CD4-positive, alpha-beta T cell treated with Interleukin-15 for 4 hours (primary cell): ENCODE measurements at regions not wholly inside any gene's neighbourhood (a gene's known extent, or its start where the extent isn't known, plus 50 kb on each side); places are given as distances from the start of the nearest gene placed in this dataset.

Experiments
- DNase-seq: peaks from one replicate; pipeline ENCODE4 v3.0.0-alpha.2; 2020; ENCODE audit warnings: low spot score

DNA sequence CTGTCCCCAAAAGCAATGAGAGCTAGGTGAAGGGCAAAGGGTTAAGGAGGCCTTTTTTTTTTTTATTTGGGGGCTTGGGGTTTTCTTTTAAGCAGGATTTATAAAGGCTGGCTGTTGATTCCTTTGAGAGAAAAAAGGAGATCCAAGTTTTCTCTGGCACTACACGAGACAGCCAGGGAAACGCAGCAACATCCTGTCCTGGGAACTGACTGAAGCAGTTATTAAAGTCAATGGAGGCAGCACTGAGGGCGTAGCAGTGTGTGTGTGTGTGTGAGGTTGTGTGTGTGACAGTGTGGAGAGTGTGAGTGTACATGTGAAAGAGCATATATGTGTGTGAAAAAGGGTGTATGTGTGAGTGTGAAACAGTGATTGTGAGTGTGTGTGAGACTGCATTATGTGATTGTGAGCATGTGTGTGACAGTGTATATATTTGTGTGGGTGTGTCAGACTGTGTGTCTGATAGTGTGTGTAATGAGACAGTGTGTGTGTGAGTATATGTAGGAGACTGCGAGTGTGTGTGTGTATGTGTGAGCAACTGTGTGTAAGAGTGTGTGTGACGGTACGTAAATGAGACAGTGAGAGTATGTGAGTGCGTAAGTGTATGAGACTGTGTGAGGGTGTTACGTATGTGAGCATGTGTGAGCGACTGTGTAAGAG lies 65.9 kb upstream of the TIAM1 start:
- no peak for DNase-seq

DNA sequence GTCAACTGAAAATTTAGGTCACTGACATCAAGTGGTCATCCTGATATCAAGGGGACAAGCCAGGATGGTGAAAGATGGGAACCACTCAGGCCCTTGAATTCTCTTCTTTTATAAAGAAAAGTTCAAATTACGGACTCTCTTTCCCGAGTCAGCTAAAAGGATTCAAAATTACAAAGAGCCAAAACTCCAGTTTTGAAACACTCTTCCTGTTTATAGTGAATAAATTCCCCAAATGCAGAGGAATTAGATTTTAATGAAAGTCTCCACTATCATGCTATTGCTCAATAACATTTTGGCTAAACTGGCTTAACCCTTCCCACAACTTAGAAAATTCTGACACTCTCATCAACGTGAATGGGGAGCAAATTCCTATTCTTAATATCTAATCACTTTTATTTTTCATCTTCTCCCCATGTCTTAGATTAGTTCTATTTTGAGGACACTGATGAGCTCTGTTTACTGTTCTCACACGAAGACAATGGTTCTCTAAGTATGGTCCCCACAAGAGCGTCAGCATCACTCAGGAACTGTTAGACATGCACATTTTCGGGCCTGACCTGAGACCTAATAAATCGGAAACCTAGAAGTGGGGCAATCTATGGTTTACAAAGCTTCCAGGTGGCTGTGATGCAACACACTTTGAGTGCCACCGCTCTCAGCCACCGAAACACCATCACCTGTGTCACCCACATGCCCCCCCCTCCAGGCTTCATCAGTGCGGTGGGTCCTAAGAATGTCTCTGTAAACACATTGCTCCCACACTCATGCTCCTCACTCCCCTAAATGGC lies 64.4 kb upstream of the TIAM1 start:
- no peak for DNase-seq

- DNase-seq = no peak
Measured at GRCh38 chr21:31406510-31406909, 62.4 kb upstream of the TIAM1 start.

GRCh38 chr21:31405604-31406003 lies 61.5 kb upstream of the TIAM1 start:
- DNase-seq = no peak

DNA sequence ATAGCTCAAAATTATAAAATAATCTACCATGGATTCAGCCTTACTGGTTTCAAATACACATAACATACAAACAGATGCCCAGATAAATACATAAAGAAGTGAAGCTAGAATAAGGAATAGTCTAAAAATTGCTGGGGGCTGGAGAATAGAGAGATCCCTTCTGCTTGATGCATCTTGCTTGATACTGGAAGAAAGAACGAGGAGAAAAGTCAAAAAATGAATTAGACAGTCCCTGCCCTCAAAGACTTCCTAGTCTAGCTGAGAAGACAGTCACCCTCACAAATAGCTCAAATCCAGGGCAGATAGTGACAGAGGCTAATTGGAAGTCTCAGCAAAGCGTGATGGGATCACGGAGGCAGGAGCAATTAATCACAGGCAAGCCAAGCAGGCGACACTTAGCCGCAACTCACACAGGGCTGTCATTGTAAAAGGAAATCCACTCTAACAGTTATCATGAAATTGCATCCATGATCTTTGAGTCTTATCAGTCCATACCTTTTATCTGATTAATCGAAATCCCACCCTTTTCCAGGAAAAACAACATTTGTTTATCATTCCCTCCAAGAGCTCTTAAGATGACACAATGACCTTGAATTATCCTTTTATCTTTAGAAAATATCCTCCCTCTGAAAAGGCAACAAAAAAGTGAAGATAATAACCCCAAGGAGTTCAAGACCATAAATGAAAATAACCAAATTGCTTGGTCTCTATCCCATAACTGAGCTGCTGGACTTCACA lies 59.7 kb upstream of the TIAM1 start:
- DNase-seq = no peak

DNA sequence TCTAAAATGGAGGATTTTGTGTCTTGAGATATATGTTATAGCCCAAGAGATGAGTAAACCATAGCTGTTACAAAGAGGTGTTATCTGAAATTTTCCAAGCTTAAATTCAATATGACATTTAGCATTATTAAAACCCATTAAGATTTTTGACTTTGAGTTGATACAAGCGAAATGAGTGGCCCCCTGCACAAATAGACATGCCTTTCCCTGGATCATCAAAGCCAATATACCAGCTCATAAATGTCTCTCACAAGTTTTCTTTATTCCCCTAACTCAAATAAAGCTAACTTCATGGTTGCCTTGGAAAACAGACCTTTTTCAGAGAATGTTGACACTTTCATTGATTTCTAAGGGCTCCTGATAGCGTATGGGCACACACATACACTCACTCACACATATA lies 55.5 kb upstream of the TIAM1 start:
- no peak for DNase-seq

- no peak for DNase-seq
Measured at GRCh38 chr21:31398574-31398973, 54.5 kb upstream of the TIAM1 start.

DNA sequence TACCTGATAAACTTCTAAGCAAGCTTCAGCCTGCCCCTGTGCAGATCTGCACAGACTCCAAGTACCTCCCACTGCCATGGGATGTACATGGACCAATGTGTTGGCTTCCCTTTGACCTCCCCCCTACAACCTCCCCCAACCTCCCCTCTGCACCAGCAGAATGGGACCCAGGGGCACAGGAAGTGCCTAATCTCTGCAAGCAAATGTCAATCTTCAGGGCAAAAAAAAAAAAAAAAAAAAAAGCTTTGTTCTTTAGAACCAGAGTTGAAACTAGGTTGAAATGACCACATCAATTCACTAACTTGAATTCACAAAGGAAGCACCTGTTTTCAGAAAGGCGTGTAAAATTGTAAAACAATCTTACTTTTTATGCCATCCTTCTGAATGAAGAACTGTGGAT lies 53.9 kb upstream of the TIAM1 start:
- peak; percentile 10 for DNase-seq

DNA sequence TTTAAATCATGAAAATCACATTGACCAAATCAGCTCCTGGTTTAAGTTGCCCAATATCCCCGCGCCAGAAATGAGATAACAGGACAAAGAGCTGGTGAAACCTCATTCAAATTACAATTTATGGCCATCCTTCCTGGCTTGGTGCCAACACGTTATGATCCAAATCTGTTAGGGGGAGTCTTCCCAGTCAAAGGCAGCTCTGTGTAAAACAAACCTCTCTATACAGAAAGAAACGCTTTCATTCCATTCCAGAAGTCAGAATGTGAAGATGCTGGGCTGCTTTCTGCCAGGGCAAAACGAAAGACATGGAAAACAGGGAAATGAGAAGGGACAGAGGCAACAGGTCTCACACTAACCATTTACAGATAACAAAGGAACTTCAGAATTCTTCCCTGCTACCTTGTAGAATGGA lies 53.5 kb upstream of the TIAM1 start:
- no peak for DNase-seq

DNA sequence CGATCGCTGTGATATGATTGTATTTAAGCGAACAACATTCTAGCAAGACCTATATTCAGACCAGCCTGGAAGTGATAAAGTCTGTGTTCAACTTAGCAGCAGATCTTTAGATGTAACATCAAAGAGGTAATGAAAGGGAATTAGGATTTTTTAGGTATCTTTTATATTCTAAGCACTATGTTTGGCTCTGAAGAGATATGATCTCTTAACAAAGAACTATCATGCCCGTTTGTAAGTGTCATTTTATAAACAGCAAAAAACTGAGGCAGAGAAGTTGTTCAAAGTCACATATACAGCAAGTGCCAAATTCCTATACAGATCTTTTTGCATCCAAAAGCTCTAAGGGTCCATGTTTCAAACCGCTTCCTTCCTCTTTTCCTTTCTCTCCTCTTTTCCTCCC lies 53.0 kb upstream of the TIAM1 start:
- no peak for DNase-seq

DNA sequence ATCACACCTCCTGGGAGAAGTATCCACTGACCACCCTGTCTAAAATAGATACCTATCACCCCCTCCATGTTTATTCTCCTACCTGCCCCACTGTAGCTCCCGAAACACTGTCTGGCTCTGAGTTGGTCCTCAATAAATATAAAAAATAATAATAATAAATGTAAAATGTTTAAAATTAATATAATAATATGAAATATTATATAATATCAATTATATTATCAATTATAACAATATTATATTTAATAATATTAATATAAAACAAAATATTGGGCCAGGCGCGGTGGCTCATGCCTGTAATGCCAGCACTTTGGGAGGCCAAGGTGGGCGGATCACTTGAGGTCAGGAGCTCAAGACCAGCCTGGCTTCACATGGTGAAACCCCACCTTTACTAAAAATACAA lies 52.3 kb upstream of the TIAM1 start:
- no peak for DNase-seq

DNA sequence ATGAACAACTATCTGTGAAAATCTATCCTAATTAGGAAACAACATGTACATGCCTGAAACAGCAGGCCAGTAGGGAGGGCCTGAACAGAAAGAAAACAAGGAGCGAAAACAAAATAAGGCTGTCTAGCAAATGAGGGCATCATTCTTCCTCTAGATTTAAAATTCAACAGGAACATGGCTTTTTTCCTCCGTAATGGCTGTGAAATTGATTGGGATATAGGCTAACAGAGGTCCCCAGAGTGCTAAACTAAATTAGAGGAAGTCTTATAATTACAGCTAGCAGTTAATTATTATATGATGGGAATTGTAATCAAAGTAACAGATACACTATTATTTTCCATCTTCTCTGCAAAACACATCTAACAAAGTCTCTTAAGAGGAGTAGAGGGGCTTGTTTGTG lies 51.7 kb upstream of the TIAM1 start:
- no peak for DNase-seq

- no peak for DNase-seq
Measured at GRCh38 chr21:31395268-31395667, 51.2 kb upstream of the TIAM1 start.

- no peak for DNase-seq
Measured at GRCh38 chr21:31394309-31394708, 50.2 kb upstream of the TIAM1 start.
